ENCODE measurements at regions not wholly inside any gene's neighbourhood (a gene's known extent, or its start where the extent isn't known, plus 50 kb on each side); places are given as distances from the start of the nearest gene placed in this dataset.

DNA sequence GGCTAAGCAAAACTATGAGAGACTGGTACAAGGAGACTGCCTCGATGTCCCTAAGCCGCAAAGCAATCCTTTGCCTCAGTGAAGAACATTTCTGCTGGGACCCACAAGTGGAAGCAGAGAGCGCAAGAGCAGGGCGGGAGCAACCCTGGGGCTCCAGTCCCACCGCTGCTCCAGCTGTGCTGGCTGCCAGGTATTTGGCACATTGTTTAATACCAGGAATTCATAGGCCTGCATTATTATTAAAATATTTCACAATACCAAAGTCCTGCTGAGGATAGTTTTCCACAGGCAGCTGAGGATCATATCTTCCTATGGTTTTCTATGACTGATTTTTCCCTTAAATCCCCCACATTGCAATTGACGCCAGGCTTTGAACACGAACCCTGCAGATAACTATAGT, 163.5 kb upstream of the TLL1 start:
- H3K4me2 ChIP-seq (replicated peaks; ENCODE audit: extremely low read depth, low read length, poor library complexity, severe bottlenecking) = no peak overlapping the region
- H3K4me3 Mint-ChIP-seq = no peak overlapping the region
- 100% methylated on average over 5 of the region's 7 CpGs for WGBS (ENCODE audit: insufficient coverage)

DNA sequence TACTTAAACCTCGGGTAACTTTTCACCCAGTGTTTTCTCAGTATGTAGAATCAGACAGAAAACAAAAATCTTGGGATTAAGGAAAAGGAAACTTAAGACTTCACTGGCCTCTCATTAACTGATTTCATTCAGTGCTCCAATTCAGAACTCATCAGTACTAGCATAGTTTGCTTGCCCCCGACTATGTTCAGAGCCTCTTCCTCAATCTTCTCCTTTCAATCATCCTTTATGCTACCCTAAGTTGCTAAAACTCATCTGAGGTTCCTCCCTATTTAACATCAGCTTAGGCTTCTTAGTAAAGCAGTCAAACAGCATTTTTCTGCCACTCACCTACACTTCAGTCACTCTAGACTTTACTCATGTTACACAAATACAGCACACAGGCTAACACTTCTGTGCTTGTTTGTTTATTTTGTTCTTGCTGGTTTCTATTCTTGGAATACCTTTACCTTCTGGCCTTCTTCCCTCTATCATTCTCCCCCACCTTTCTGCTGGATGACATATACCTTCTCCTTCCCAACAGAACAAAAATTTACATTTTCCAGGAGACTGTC, 163.0 kb upstream of the TLL1 start:
- Mint-ChIP-seq H3K36me3 (no peaks in the 10 kb centered on the region), H3K4me3 (no peak overlapping the region), H3K4me1 (no peaks in the 10 kb centered on the region), H3K9me3 (peaks cover 0 to 11% (median 3%) of the 10 kb centered on the region in 7 donors), H3K27me3 (ENCODE audit: low read depth in 3 of 3) (peaks cover 0 to 2% (median 0%) of the 10 kb centered on the region in 3 donors), H3K27ac (no peak overlapping the region)
- H4K20me1 ChIP-seq (ENCODE audit: insufficient read depth, low read length) = no peaks in the 10 kb centered on the region
- H3K4me3 ChIP-seq (replicated peaks in 1 of 3; ENCODE audit: low read depth in 2 of 3, low read length in 3 of 3) = no peak overlapping the region
- H3K27me3 ChIP-seq (ENCODE audit: control insufficient read depth in 2 of 2, insufficient read depth in 2 of 2, low read length in 2 of 2) = no peaks in the 10 kb centered on the region
- intact Hi-C loops (cut with micrococcal nuclease) = no loop called here
- H3K4me1 ChIP-seq (ENCODE audit: control insufficient read depth in 1 of 2, insufficient read depth in 2 of 2, low read length in 2 of 2) = no peaks in the 10 kb centered on the region
- H3K9me3 ChIP-seq (replicated peaks in 1 of 2; ENCODE audit: control insufficient read depth in 1 of 2, insufficient read depth in 1 of 2, low read length in 2 of 2) = no peaks in the 10 kb centered on the region
- no peak for DNase-seq
- H3K27ac ChIP-seq (ENCODE audit: low read depth in 1 of 2, low read length in 2 of 2) = no peak overlapping the region
- TF ChIP-seq, protein P1, sequence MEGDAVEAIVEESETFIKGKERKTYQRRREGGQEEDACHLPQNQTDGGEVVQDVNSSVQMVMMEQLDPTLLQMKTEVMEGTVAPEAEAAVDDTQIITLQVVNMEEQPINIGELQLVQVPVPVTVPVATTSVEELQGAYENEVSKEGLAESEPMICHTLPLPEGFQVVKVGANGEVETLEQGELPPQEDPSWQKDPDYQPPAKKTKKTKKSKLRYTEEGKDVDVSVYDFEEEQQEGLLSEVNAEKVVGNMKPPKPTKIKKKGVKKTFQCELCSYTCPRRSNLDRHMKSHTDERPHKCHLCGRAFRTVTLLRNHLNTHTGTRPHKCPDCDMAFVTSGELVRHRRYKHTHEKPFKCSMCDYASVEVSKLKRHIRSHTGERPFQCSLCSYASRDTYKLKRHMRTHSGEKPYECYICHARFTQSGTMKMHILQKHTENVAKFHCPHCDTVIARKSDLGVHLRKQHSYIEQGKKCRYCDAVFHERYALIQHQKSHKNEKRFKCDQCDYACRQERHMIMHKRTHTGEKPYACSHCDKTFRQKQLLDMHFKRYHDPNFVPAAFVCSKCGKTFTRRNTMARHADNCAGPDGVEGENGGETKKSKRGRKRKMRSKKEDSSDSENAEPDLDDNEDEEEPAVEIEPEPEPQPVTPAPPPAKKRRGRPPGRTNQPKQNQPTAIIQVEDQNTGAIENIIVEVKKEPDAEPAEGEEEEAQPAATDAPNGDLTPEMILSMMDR (IDR thresholded peaks at IDR 0.05) = no peak
- 56% methylated on average over 1 of the region's 2 CpGs for WGBS (ENCODE audit: insufficient coverage)
- H2AFZ ChIP-seq (ENCODE audit: insufficient read depth, low read depth, low read length, poor library complexity, severe bottlenecking) = no peak overlapping the region
- H3K36me3 ChIP-seq (replicated peaks in 1 of 2; ENCODE audit: control insufficient read depth in 1 of 2, insufficient read depth in 2 of 2, low read length in 2 of 2) = no peaks in the 10 kb centered on the region
- H3K9ac ChIP-seq (ENCODE audit: insufficient read depth, low read length, poor library complexity, severe bottlenecking) = no peak overlapping the region
- H3K79me2 ChIP-seq (ENCODE audit: insufficient read depth, low read length) = no peaks in the 10 kb centered on the region
- no peak overlapping the region for H3K4me2 ChIP-seq (replicated peaks; ENCODE audit: extremely low read depth, low read length, poor library complexity, severe bottlenecking)

More for the DNA sequence above, 163.5 kb upstream of the TLL1 start:
- Histone ChIP-seq H3K36me3 (replicated peaks in 1 of 2; ENCODE audit: control insufficient read depth in 1 of 2, insufficient read depth in 2 of 2, low read length in 2 of 2) (no peaks in the 10 kb centered on the region), H3K9ac (ENCODE audit: insufficient read depth, low read length, poor library complexity, severe bottlenecking) (no peak overlapping the region), H3K27ac (ENCODE audit: low read depth in 1 of 2, low read length in 2 of 2) (no peak overlapping the region), H2AFZ (ENCODE audit: insufficient read depth, low read depth, low read length, poor library complexity, severe bottlenecking) (no peak overlapping the region), H3K9me3 (replicated peaks in 1 of 2; ENCODE audit: control insufficient read depth in 1 of 2, insufficient read depth in 1 of 2, low read length in 2 of 2) (no peaks in the 10 kb centered on the region), H4K20me1 (ENCODE audit: insufficient read depth, low read length) (no peaks in the 10 kb centered on the region), H3K4me1 (ENCODE audit: control insufficient read depth in 1 of 2, insufficient read depth in 2 of 2, low read length in 2 of 2) (no peaks in the 10 kb centered on the region), H3K27me3 (ENCODE audit: control insufficient read depth in 2 of 2, insufficient read depth in 2 of 2, low read length in 2 of 2) (no peaks in the 10 kb centered on the region), H3K4me3 (replicated peaks in 1 of 3; ENCODE audit: low read depth in 2 of 3, low read length in 3 of 3) (no peak overlapping the region), H3K79me2 (ENCODE audit: insufficient read depth, low read length) (no peaks in the 10 kb centered on the region)
- Mint-ChIP-seq H3K27ac (no peak overlapping the region), H3K9me3 (peaks cover 0 to 8% (median 0%) of the 10 kb centered on the region in 7 donors), H3K36me3 (no peaks in the 10 kb centered on the region), H3K4me1 (no peaks in the 10 kb centered on the region), H3K27me3 (ENCODE audit: low read depth in 3 of 3) (peaks cover 0 to 2% (median 0%) of the 10 kb centered on the region in 3 donors)
- intact Hi-C loops (cut with micrococcal nuclease) = no loop called here
- DNase-seq = no peak
- TF ChIP-seq, protein P1 (IDR thresholded peaks at IDR 0.05) = no peak

Measured in CD14-positive monocyte (primary cell).